ACC112 (cell line): ENCODE measurements at regions not wholly inside any gene's neighbourhood (a gene's known extent, or its start where the extent isn't known, plus 50 kb on each side); places are given as distances from the start of the nearest gene placed in this dataset.
"Not testable (repeated sequence)": the region's sequence is repeated elsewhere in the genome, so short reads cannot be mapped to it uniquely, and the experiment has no call there.

ENCODE experiments used
- H2AFZ ChIP-seq: fragments of 200-600 bp; sonication (generic); one replicate; pipeline ENCODE4 v1.6.0; 2017; ENCODE audit warnings: antibody characterized with exemption, low read length; ENCODE audit not compliant: unreplicated experiment
- H3K27ac ChIP-seq: fragments of 200-600 bp; sonication (generic); 2 replicates; pipeline ENCODE4 v1.5.1; 2014; ENCODE audit warnings: low read depth, mild to moderate bottlenecking, antibody characterized with exemption, low read length, moderate library complexity
- H3K27me3 ChIP-seq: fragments of 200-600 bp; sonication (generic); 2 replicates; pipeline ENCODE4 v1.6.1; 2014; ENCODE audit warnings: mild to moderate bottlenecking, antibody characterized with exemption, low read length, moderate library complexity, mixed read lengths; ENCODE audit not compliant: insufficient read depth
- H3K36me3 ChIP-seq: fragments of 200-600 bp; sonication (generic); 2 replicates; pipeline ENCODE4 v1.6.1; 2016; ENCODE audit warnings: mild to moderate bottlenecking, antibody characterized with exemption, low read length, moderate library complexity, mixed read lengths; ENCODE audit not compliant: insufficient read depth
- H3K4me1 ChIP-seq: fragments of 200-600 bp; sonication (generic); one replicate; pipeline ENCODE4 v1.6.1; 2016; ENCODE audit warnings: low read length, mixed read lengths; ENCODE audit not compliant: insufficient read depth, unreplicated experiment, control insufficient read depth
- H3K4me3 ChIP-seq: fragments of 200-600 bp; sonication (generic); 2 replicates; pipeline ENCODE4 v1.5.1; 2014; ENCODE audit warnings: mild to moderate bottlenecking, low read depth, low read length
- H3K79me2 ChIP-seq: fragments of 200-600 bp; sonication (generic); one replicate; pipeline ENCODE4 v1.6.0; 2016; ENCODE audit warnings: low read length; ENCODE audit not compliant: control insufficient read depth, unreplicated experiment, insufficient read depth

GRCh38 chr7:142488842-142489241 lies 231.0 kb upstream of the PRSS58 start:
- Histone ChIP-seq H3K36me3 (no peaks in the 10 kb centered on the region), H3K27ac (no peak overlapping the region), H3K4me3 (no peak overlapping the region), H3K79me2 (no peaks in the 10 kb centered on the region), H2AFZ (no peak overlapping the region), H3K4me1 (no peaks in the 10 kb centered on the region), H3K27me3 (peaks cover 59% of the 10 kb centered on the region)

GRCh38 chr7:142488036-142488633 lies 230.3 kb upstream of the PRSS58 start:
- H3K79me2 ChIP-seq: no peaks in the 10 kb centered on the region
- H3K4me3 ChIP-seq: no peak overlapping the region
- H3K36me3 ChIP-seq: no peaks in the 10 kb centered on the region
- no peak overlapping the region for H3K27ac ChIP-seq
- H2AFZ ChIP-seq: no peak overlapping the region
- H3K4me1 ChIP-seq: no peaks in the 10 kb centered on the region
- peaks cover 55% of the 10 kb centered on the region for H3K27me3 ChIP-seq

- H3K4me1 ChIP-seq, H2AFZ ChIP-seq, H3K4me3 ChIP-seq, H3K27ac ChIP-seq, H3K36me3 ChIP-seq, H3K79me2 ChIP-seq: not testable (repeated sequence)
- peaks cover 49% of the 10 kb centered on the region for H3K27me3 ChIP-seq
Observed at GRCh38 chr7:142487565-142487964, 229.7 kb upstream of the PRSS58 start.

GRCh38 chr7:142487124-142487523 lies 229.3 kb upstream of the PRSS58 start:
- Histone ChIP-seq H3K36me3 (no peaks in the 10 kb centered on the region), H3K4me3 (no peak overlapping the region), H2AFZ (no peak overlapping the region), H3K27me3 (peaks cover 46% of the 10 kb centered on the region), H3K27ac (no peak overlapping the region), H3K4me1 (no peaks in the 10 kb centered on the region), H3K79me2 (no peaks in the 10 kb centered on the region)

GRCh38 chr7:142485617-142486226 lies 227.9 kb upstream of the PRSS58 start:
- H3K79me2 ChIP-seq: no peaks in the 10 kb centered on the region
- peaks cover 6% of the 10 kb centered on the region for H3K4me1 ChIP-seq
- H3K4me3 ChIP-seq: no peak overlapping the region
- H3K27ac ChIP-seq: no peak overlapping the region
- no peaks in the 10 kb centered on the region for H3K36me3 ChIP-seq
- H2AFZ ChIP-seq: no peak overlapping the region
- peaks cover 33% of the 10 kb centered on the region for H3K27me3 ChIP-seq

- Histone ChIP-seq H3K27ac (no peak overlapping the region), H3K4me1 (peaks cover 6% of the 10 kb centered on the region), H3K79me2 (no peaks in the 10 kb centered on the region)
Observed at GRCh38 chr7:142483659-142484317, 225.9 kb upstream of the PRSS58 start.

GRCh38 chr7:142482891-142483658 lies 225.2 kb upstream of the PRSS58 start:
- H3K27ac ChIP-seq: no peak overlapping the region
- peaks cover 9% of the 10 kb centered on the region for H3K27me3 ChIP-seq
- H3K4me3 ChIP-seq: no peak overlapping the region
- no peaks in the 10 kb centered on the region for H3K36me3 ChIP-seq
- no peaks in the 10 kb centered on the region for H3K79me2 ChIP-seq
- peaks cover 9% of the 10 kb centered on the region for H3K4me1 ChIP-seq
- no peak overlapping the region for H2AFZ ChIP-seq

More at GRCh38 chr7:142483659-142484317, 225.9 kb upstream of the PRSS58 start:
- Histone ChIP-seq H3K36me3 (no peaks in the 10 kb centered on the region), H3K4me3 (no peak overlapping the region), H3K27me3 (peaks cover 14% of the 10 kb centered on the region), H2AFZ (no peak overlapping the region)

- Histone ChIP-seq H3K4me1 (peaks cover 22% of the 10 kb centered on the region), H3K27me3 (peaks cover under 1% of the 10 kb centered on the region; the same call in 1 of the 2 replicates), H2AFZ (no peak overlapping the region), H3K27ac (no peak overlapping the region), H3K4me3 (no peak overlapping the region), H3K79me2 (no peaks in the 10 kb centered on the region), H3K36me3 (no peaks in the 10 kb centered on the region)
Observed at GRCh38 chr7:142481548-142481947, 223.7 kb upstream of the PRSS58 start.

- Histone ChIP-seq H3K4me1 (peaks cover 28% of the 10 kb centered on the region), H3K79me2 (no peaks in the 10 kb centered on the region), H3K36me3 (no peaks in the 10 kb centered on the region), H3K4me3 (no peak overlapping the region), H3K27me3 (no peaks in the 10 kb centered on the region), H3K27ac (no peak overlapping the region), H2AFZ (no peak overlapping the region)
Observed at GRCh38 chr7:142478479-142479220, 220.8 kb upstream of the PRSS58 start.

- Histone ChIP-seq H3K4me1 (peaks cover 28% of the 10 kb centered on the region), H3K4me3 (peak overlapping the region; percentile 61), H3K27ac (peak overlapping the region; percentile 60), H2AFZ (peak overlapping the region; percentile 48)
- not testable (repeated sequence) for H3K36me3 ChIP-seq, H3K79me2 ChIP-seq, H3K27me3 ChIP-seq
Observed at GRCh38 chr7:142477801-142478200, 219.9 kb upstream of the PRSS58 start.
